GM19328 (cell line): ENCODE measurements at regions not wholly inside any gene's neighbourhood (a gene's known extent, or its start where the extent isn't known, plus 50 kb on each side); places are given as distances from the start of the nearest gene placed in this dataset.

Experiments
- ATAC-seq: cut with Tn5 transposase; IDR thresholded peaks from one replicate; pipeline ENCODE4 v1.9.1; 2021; ENCODE audit warnings: mild to moderate bottlenecking, moderate library complexity; ENCODE audit not compliant: unreplicated experiment

DNA sequence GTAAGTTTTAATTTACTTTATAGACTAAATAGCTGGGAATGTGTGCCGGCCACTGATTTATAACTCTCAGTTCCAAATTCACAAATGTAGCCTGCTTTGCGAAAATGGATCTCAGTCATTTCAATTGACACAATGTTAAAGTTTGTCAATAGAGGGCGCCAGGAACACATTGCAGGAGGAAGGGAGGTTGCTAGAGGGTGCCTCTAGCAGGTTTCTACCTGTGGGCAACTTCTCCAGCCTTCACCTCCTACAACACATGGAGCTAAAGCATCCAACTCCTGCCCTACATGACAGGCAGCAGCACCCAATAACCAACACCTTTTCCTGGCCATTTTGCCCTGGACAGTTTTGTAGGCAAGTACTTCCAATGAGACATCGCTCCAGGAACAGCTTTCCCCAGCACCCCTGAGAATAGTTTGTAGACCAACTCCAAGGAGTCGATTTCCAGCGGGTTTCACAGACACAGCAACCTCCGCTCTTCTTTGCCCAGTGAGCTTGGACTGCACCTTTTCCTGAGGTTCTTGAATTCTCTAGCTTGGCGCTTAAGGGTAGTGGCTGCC lies 784.8 kb upstream of the CDH2 start:
- no peak for ATAC-seq

DNA sequence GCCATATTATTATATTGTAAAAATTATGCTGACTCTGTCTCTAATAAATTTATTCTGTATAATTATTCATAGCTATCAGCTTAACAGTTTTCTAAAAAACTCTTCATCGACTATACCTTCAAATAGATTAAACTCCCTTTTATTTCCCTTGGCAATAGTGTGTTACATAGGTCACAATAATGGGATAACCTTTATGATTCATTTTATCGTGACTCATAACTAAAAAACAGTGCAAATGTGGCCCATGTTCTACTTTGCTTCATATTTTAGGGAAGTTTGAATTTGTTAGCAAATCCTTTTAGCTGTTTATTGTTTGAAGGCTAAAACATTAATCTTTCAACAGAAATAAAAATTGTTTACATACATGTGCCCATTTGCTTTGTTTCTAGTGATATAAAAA lies 783.2 kb upstream of the CDH2 start:
- no peak for ATAC-seq

DNA sequence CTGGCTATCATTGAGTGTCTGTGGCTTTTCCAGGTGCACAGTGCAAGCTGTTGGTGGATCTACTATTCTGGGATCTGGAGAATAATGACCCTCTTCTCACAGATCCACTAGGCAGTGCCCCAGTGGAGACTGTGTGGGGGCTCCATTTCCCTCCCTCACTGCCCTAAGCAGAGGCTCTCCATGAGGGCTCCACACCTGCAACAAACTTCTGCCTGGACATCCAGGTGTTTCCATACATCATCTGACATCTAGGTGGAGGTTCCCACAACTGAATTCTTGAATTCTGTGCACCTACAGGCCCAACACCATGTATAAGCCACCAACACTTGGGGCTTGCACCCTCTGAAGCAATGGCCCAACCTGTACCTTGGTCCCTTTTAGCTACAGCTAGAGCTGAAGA lies 775.4 kb upstream of the CDH2 start:
- ATAC-seq = no peak

DNA sequence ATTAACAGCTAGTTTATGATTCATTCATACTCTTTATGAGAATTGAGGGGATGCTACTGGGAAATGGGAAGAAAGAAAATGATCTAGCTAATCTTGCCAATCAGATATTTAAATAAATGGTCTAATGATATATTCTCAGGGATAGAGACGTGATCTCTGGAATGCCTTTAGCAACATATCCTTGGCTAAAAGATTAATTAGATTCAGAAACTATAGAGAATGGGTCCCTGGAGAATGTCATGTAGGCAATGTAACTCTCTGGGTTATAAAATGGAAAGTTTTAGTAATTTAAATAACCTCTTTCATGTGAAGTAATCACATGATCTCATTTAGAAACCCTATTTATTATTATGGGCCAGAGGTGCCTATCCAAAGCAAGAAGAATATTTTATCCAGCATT lies 771.0 kb upstream of the CDH2 start:
- no peak for ATAC-seq

DNA sequence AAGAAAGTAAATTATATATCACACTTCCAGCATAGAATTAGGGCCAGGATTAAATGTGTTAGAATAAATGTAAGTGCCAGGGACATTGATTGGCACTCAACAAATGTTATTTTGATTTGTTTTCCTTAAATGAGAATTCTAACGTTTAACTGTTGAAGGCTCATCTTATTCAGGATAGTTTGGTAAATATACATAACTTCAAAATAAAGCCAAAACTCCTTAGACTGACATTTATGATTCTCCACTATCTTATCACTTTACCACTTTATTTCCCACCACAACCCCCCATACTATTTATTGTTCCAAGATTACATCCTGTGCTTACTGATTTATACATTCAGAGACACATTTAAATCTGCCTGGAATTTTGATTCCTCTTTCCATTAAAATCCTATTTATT lies 769.5 kb upstream of the CDH2 start:
- ATAC-seq = no peak

DNA sequence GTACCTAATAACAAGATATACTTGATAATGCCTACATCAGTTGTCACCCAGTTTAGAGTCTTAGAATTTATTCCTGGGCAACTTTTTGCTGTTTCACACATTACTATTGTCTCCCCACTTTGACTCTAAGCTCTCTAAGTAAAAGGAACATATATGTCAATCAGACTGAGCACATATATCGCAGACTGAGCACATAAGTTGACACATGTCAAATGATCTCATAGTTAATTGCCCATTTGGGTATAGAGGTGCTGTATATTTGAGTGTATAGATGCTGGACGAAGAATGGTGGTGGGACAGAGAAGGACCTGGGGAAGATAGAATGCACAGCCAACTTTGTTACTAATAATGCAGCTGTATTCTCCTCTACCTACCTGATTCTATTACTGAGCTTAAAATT lies 746.0 kb upstream of the CDH2 start:
- no peak for ATAC-seq

DNA sequence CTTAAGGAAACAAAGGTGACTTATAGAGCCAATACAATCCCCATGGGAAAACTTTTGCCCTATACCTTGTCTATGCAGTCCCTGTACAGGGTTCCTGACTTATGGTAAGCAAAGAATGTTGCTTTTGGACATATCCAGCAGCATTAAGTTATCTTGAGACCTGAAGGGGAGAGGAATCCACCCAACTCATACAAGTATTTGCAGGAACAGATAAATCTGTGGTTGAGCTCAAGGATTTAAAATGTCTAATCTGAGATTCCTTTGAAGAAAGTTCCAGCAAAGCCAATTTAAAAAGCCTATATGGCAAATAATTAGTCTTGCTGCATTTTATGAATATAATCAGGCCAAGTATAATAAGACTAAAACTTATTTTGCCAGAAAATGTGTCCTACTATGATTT lies 739.5 kb upstream of the CDH2 start:
- no peak for ATAC-seq

DNA sequence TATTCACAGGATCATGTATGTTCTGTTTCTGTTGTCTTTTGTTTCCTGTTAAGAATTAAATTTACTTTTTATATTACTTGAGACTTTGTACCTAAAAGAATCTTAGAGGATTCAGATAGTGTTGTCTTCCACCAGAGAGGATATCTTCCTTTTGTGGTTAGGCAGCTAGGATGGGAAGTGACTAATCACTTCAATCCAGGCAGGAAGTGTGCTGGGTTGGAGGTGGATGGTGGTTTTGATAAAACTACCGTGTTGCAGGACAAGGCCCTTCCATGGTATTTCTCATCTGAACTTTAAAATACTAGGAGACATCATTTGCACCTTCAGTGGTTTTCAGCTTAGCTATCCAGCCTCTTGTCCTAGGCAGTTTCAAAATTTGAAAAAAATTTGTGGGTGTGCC lies 728.6 kb upstream of the CDH2 start:
- ATAC-seq = no peak

DNA sequence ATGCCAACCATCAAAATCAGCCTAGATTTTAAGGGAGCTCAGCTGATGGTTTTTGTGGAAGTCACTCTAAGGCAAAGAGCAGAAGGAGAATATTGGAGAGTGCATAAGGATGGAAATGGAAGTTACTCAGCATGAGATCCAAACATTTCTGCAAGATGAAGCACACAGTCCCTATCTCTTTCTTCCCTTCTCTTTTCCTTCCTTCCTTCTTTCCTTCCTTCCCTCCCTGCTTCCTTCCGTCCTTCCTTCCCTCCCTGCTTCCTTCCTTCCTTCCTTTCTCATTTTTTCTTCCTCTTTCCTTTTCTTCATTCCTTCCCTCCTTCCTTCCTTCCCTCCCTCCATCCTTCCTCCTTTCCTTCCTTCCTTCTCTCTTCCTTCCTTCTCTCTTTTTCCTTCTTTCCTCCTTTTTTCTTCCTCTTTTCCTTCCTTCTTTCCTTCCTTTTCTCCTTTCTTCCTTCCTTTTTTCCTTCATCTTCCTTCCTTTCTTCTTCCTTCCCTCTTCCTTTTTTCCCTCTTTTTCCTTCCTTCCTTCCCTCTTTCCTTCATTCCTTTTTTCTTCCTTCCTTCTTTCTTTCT lies 727.9 kb upstream of the CDH2 start:
- no peak for ATAC-seq

DNA sequence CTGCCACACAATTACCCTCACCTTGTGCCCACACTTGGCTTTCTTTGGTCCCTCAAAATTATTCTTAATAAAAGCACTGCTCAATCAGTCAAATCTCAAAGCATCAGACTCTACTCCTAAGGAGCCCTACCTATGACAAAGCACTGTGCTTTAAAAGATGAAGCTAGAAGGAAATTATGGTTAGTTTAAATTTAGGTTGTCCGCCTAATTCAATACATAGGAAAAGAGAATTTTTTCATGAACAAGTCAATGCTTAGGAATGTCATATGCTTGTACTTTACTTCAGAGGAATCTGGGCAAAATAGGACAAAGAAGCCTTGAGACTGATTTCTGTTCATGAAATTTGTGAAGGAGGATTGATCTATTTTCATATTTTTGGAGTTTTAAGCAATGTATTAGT lies 726.4 kb upstream of the CDH2 start:
- no peak for ATAC-seq

DNA sequence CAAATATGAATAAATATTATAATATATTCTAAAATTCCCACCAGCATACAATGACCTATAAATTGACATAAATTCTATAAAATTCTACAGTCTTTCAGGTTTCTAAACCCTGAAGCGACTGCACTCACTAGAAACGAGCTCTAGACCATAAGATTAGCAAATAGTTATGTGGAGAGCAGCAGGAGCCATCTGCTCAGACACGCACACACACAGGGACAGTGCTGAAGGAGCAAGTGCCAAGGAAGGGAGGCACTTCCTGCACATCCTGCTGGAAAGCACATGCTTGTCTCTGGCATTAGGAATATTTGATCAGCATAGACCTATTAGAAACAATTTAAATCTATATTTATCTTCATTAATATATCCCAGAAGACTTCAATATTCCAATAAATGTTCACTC lies 713.9 kb upstream of the CDH2 start:
- ATAC-seq = no peak

DNA sequence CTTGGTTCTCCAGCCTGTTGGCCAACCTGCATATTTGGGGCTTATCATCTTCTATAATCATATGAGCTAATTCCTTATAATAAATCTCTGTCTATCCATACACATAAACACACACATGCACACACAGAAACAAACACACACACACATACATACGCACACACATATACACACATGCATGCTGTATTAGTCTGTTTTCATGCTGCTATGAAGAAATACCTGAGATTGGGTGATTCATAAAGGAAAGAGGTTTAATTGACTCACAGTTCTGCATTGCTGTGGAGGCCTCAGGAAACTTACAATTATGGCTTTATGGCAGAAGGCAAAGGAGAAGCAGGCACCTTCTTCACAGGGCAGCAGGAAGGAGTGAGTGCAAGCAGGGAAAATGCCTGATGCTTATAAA lies 707.4 kb upstream of the CDH2 start:
- no peak for ATAC-seq

DNA sequence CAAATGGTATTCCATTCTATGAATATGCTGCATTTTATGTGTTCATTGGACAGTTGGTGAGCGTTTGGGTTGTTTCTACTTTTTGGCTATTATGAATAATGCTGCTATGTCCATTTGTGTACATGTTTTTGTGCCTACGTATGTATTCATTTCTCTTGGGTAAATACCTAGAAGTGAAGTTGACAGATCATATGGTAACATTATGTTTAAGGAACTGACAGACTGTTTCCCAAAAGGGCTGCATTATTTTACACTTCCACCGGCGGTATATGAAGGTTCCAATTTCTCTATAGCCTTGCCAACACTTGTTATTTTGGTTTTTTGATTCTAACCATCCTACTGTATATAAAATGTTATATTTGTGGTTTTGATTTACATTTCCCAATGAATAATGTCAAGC lies 703.9 kb upstream of the CDH2 start:
- ATAC-seq = no peak

DNA sequence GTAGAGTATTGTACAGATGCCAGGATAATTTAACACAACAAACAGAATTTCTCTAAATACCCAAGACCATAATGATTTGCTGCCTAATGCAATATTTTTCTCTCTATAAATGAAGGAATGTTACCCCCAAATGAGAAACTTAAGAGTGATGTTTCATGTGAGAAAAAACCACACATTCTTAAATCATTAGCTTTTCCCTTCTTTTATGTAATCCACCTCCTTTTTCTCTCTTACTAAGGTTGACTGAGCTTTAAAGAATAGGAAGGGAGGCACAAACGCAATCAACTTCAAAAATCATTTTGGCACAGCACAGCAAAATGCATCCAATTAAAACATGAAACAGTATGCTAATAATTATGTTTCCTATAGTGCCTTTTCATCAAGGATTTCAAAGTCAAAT lies 698.1 kb upstream of the CDH2 start:
- ATAC-seq = no peak

DNA sequence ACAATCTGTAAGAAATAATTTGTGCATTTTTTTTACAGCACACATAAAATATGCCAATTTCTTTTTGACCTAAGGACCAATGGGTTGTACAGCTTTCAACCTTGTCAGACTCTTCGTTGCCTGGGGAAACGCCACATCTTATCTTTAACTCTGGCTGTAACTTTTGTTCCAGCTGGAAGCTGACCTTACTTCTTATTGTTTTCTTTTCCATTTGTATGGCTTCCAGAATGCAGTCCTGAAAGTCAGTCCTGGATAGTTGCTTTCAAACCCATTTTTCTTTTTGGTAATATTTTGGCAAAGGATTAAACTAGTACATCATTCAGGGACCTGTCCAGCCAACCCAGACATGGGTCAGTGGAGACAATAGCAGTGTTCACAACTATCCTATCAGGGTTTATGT lies 686.5 kb upstream of the CDH2 start:
- ATAC-seq = no peak

DNA sequence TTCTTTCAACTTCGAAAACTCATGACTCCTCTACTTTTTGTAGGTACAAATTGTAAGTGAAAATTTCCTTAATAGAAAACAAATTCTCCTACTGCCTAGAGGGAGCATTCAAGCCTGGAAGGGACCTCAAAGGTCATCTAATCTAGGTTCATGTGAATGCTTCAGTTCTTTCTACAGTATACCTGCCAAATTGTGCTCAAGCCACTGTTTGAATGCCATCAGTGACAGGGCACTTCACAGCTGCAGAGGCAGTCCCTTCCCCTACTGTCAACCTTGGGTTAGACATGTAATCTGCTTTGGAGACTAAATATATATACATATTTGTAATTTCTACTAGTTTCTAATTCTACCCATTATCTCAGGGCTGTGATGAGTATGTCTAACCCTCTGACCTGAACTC lies 681.3 kb upstream of the CDH2 start:
- no peak for ATAC-seq

DNA sequence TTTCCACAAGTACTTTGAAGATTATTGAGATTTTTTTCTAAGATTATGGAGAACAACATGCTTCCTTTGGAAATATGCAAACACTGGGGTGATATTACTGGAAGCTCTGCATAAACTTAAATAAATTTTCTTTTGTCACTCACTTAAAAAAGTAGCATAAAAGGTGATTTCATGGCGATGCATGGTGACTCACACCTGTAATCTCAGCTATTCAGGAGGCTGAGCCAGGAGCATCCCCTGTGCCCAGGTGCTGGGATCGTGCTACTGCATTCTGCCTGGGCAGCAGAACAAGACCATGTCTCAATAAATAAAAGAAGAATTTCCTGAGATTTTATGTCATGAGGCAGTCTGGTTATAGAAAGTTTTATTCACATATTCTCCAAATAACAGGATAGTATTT lies 679.1 kb upstream of the CDH2 start:
- ATAC-seq = no peak

DNA sequence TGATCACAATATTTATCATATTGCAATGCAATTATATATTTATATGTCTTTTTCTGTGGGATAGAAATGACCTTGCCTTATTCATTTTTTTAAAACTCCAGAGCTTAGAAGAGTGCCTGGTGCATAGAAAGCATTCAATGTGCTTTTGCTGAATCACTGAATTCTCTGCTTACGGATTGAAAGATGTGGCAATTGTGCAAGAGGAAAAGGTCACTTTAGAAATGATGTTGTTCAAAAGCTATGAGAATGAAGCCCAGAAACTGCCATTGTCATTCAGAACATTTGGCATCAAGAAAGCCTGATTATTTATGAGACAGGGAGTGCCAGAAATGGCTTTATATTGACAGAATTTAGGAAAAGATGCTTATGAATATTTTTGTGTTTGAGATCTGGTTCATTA lies 678.6 kb upstream of the CDH2 start:
- no peak for ATAC-seq

DNA sequence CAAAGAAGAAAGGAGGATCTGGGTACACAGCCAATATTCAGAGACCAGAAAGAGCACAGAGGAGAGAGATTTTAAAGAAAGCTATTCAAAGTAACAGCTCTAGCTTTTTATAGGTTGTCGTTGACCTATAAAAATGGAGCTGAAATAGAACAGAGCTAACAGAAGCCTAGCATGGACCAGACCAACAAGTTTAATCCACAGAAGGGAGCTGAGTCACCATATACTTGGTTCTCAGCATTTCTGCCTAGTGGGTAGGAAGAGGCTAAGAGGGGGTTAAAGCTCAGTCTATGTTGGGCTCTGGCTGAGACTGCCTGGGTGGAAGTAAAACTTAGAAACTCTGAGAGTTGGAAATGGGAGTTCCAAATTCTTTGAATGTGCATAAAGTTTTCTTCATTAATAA lies 678.0 kb upstream of the CDH2 start:
- ATAC-seq = no peak

DNA sequence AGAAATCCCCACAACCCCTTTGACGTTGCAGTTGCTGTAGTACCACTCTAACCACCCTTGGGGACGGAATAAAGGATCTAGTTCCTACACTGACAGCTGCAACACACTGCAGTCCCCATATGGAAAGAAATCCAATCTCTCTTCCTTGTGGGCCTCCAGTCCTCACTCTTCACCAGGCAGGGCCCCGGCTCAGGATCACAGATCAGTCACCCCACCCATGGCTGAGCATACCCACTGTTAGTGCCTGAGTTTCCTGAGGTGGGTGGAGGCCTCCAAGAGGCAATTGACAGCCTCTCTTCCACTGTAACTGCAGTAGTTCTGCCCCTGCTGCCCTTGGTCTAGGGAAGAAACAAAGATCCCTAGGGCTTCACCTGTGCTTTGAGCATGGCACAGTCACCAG lies 670.0 kb upstream of the CDH2 start:
- no peak for ATAC-seq

DNA sequence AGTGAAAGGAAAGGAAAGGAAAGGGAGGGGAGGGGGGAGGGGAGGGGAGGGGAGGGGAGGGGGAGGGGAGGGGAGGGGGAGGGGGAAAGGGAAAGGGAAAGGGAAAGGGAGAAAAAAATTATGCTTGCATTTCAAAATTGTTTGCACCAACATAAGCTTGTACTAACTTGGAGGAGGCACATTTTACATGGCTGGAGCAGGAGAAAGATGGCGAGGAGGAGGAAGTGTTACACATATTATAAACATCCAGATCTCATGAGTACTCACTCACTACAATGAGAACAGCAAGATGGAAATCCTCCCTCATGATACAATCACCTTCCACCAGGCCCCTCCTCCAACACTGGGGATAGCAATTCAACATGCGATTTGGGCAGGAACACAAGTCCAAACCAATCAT lies 660.2 kb upstream of the CDH2 start:
- no peak for ATAC-seq

DNA sequence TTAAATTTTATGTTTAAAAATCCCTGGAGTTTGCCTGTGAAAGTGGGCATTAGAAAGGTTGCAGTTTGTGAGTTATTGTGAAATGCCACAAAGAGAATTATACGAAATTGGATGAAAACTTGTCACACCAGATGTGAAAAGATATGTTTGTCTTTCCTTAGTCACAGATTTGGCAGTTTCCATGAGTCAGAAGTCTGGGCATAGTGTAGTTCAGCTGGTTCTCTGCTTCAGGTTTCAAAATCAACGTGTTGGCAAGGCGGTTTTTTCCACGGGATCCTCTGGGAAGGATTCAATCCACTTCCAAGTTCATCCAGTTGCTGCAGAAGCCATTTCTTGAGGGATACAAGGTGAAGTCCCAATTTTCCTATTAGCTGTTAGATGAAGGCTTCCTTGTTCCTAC lies 658.0 kb upstream of the CDH2 start:
- ATAC-seq = no peak

DNA sequence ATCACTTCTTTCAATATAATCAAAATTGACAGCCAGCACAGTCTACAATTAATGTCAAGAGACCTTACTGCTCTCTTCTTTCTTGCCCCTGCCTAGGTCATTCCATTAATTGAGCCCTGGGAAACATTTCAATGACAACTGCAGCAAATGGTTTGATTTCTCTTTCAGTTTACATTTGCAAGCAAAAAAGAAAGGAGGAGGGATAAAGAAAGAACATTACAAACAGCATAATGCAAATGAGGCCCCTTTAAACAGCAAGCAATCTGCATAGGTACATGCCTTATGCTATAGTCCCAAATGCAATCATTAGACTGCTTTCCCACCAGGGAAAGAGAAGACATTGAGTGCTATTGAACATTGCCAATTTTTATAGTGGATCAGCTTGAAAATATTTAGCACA lies 655.0 kb upstream of the CDH2 start:
- no peak for ATAC-seq

DNA sequence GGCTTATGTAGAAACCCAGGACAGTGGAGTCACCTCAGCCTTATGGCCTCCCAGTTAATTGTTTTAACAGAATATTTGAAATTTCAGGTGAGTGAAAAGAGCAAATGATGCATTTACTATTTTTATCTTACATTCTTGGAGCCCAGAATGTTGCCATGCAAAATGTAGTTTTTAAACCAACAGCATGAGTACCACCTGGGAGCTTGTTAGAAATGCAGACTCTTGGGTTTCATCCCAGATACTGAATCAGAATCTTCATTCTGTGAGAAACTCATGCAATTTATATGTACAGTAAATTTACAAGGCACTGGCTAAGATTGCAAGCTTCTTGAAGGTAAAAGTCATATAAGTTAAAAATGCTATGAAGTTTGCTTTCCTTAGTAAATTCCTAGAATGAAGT lies 654.5 kb upstream of the CDH2 start:
- ATAC-seq = no peak
